HEK293 (cell line): ENCODE measurements at regions not wholly inside any gene's neighbourhood (a gene's known extent, or its start where the extent isn't known, plus 50 kb on each side); places are given as distances from the start of the nearest gene placed in this dataset.
"Not testable (repeated sequence)": the region's sequence is repeated elsewhere in the genome, so short reads cannot be mapped to it uniquely, and the experiment has no call there.

Source experiments
- CTCF ChIA-PET: fragments of 350-600 bp; formaldehyde crosslinking; extraction: SDS; loops from one replicate; lab custom pipeline; 2021; ENCODE audit warnings: antibody characterized with exemption; lab: Yijun Ruan, JAX
- POLR2A ChIA-PET: fragments of 300-600 bp; formaldehyde crosslinking; extraction: SDS; loops from one replicate; lab custom pipeline; 2020; ENCODE audit warnings: antibody characterized with exemption, inconsistent platforms; lab: Yijun Ruan, JAX
- H3K27ac ChIP-seq: fragments of 200-500 bp; sonication (Bioruptor generic); 2 replicates; pipeline ENCODE4 v1.5.1; 2014; ENCODE audit warnings: low read depth, low read length, control low read depth, inconsistent platforms; ENCODE audit errors: extremely low read depth
- H3K36me3 ChIP-seq, 2 experiments: fragments of 200-500 bp in 1 of 2; sonication (Bioruptor generic) in 1 of 2; 1 replicate in 1 of 2; 2 replicates in 1 of 2; pipeline ENCODE4 v1.5.1; 2014 to 2017; ENCODE audit warnings: inconsistent platforms in 2 of 2, low read length in 2 of 2; ENCODE audit not compliant: control insufficient read depth in 2 of 2, insufficient read depth in 1 of 2
- H3K4me1 ChIP-seq: fragments of 200-500 bp; sonication (Bioruptor generic); 2 replicates; pipeline ENCODE4 v1.5.1; 2014; ENCODE audit warnings: mild to moderate bottlenecking, low read length, inconsistent platforms; ENCODE audit not compliant: control insufficient read depth, insufficient read depth
- H3K4me3 ChIP-seq: 2 replicates; pipeline ENCODE4 v1.5.1; 2011; ENCODE audit warnings: low read depth, mild to moderate bottlenecking, control low read depth, low read length, moderate library complexity
- H3K9me3 ChIP-seq: fragments of 200-500 bp; sonication (Bioruptor generic); 2 replicates; pipeline ENCODE4 v1.5.1; 2014; ENCODE audit warnings: low read depth, low read length, inconsistent platforms; ENCODE audit not compliant: control insufficient read depth, insufficient read depth
- GLIS2 ChIP-seq: fragments of 450-650 bp; formaldehyde crosslinking; IDR thresholded peaks from 2 replicates; pipeline ENCODE4 v1.5.1; 2016; ENCODE audit warnings: missing biosample characterization, missing genetic modification characterization
- SCRT1 ChIP-seq: fragments of 450-650 bp; formaldehyde crosslinking; IDR thresholded peaks from 2 replicates; pipeline ENCODE4 v1.5.1; 2016; ENCODE audit warnings: missing biosample characterization, missing genetic modification characterization, borderline replicate concordance
- SCRT2 ChIP-seq: fragments of 450-650 bp; formaldehyde crosslinking; IDR thresholded peaks from 2 replicates; pipeline ENCODE4 v1.5.1; 2016; ENCODE audit warnings: missing biosample characterization, missing genetic modification characterization
- SP3 ChIP-seq: fragments of 450-650 bp; formaldehyde crosslinking; IDR thresholded peaks from 2 replicates; pipeline ENCODE4 v1.5.1; 2016; ENCODE audit warnings: missing biosample characterization, missing genetic modification characterization
- YY2 ChIP-seq: fragments of 450-650 bp; formaldehyde crosslinking; IDR thresholded peaks from 2 replicates; pipeline ENCODE4 v1.5.1; 2016; ENCODE audit warnings: missing biosample characterization, missing genetic modification characterization
- ZBTB1 ChIP-seq: fragments of 450-650 bp; formaldehyde crosslinking; IDR thresholded peaks from 2 replicates; pipeline ENCODE4 v1.5.1; 2016; ENCODE audit warnings: missing biosample characterization, missing genetic modification characterization
- ZNF138 ChIP-seq: fragments of 450-650 bp; formaldehyde crosslinking; IDR thresholded peaks from 2 replicates; pipeline ENCODE4 v1.5.1; 2016; ENCODE audit warnings: missing biosample characterization, missing genetic modification characterization, borderline replicate concordance
- ZNF16 ChIP-seq: fragments of 450-650 bp; formaldehyde crosslinking; IDR thresholded peaks from 2 replicates; pipeline ENCODE4 v1.5.1; 2016; ENCODE audit warnings: low read depth, missing biosample characterization, missing genetic modification characterization
- ZNF274 ChIP-seq, 2 experiments: fragments of 200-500 bp in 1 of 2; fragments of 450-650 bp in 1 of 2; sonication (Bioruptor generic) in 1 of 2; formaldehyde crosslinking in 1 of 2; IDR thresholded peaks; 2 replicates each; pipeline versions ENCODE4 v1.5.1 to v1.6.1; 2014 to 2016; ENCODE audit warnings: borderline replicate concordance in 1 of 2, inconsistent platforms in 1 of 2, low read length in 1 of 2, missing biosample characterization in 1 of 2, missing genetic modification characterization in 1 of 2
- ZNF302 ChIP-seq: fragments of 450-650 bp; formaldehyde crosslinking; IDR thresholded peaks from 2 replicates; pipeline ENCODE4 v1.5.1; 2016; ENCODE audit warnings: missing biosample characterization, missing genetic modification characterization, low read depth
- ZNF423 ChIP-seq: fragments of 450-650 bp; formaldehyde crosslinking; IDR thresholded peaks from 2 replicates; pipeline ENCODE4 v1.5.1; 2016; ENCODE audit warnings: missing biosample characterization, missing genetic modification characterization
- ZNF433 ChIP-seq: fragments of 450-650 bp; formaldehyde crosslinking; IDR thresholded peaks from 2 replicates; pipeline ENCODE4 v1.5.1; 2016; ENCODE audit warnings: missing biosample characterization, missing genetic modification characterization, low read depth
- ZNF548 ChIP-seq: fragments of 450-650 bp; formaldehyde crosslinking; IDR thresholded peaks from 2 replicates; pipeline ENCODE4 v1.5.1; 2016; ENCODE audit warnings: missing biosample characterization, missing genetic modification characterization
- ZNF560 ChIP-seq: fragments of 450-650 bp; formaldehyde crosslinking; IDR thresholded peaks from 2 replicates; pipeline ENCODE4 v1.5.1; 2017; ENCODE audit warnings: missing biosample characterization, missing genetic modification characterization, borderline replicate concordance
- ZNF596 ChIP-seq: fragments of 450-650 bp; IDR thresholded peaks from 2 replicates; pipeline ENCODE4 v1.5.0; 2018; ENCODE audit warnings: missing biosample characterization, mild to moderate bottlenecking, missing genetic modification characterization, moderate library complexity
- ZNF623 ChIP-seq: fragments of 450-650 bp; formaldehyde crosslinking; IDR thresholded peaks from 2 replicates; pipeline ENCODE4 v1.5.1; 2016; ENCODE audit warnings: missing biosample characterization, missing genetic modification characterization
- ZNF626 ChIP-seq: fragments of 450-650 bp; sonication (Bioruptor Pico); formaldehyde crosslinking; IDR thresholded peaks from 2 replicates; pipeline ENCODE4 v1.5.1; 2018; ENCODE audit warnings: missing biosample characterization, missing genetic modification characterization, inconsistent platforms
- ZNF639 ChIP-seq: fragments of 450-650 bp; formaldehyde crosslinking; IDR thresholded peaks from 2 replicates; pipeline ENCODE4 v1.5.1; 2016; ENCODE audit warnings: missing biosample characterization, missing genetic modification characterization
- ZSCAN23 ChIP-seq: fragments of 450-650 bp; formaldehyde crosslinking; IDR thresholded peaks from 2 replicates; pipeline ENCODE4 v1.5.1; 2016; ENCODE audit warnings: missing biosample characterization, missing genetic modification characterization
- TF ChIP-seq, protein P1 (sequence below): fragments of 450-650 bp; formaldehyde crosslinking; IDR thresholded peaks from 2 replicates; pipeline ENCODE4 v1.5.1; 2016; ENCODE audit warnings: missing biosample characterization, missing genetic modification characterization, borderline replicate concordance

- Histone ChIP-seq H3K4me1 (no peaks in the 10 kb centered on the region; the same call in 1 of the 2 replicates), H3K27ac (no peak overlapping the region), H3K4me3 (no peak overlapping the region), H3K36me3 (no peaks in the 10 kb centered on the region), H3K9me3 (no peaks in the 10 kb centered on the region)
- ChIA-PET CTCF (no interaction called here), POLR2A (no interaction called here)
- TF ChIP-seq ZNF626: no peak
- TF ChIP-seq ZNF433 (tag by site-specific recombination): no peak
- TF ChIP-seq ZNF302: no peak
- TF ChIP-seq ZNF423 (tag by site-specific recombination): no peak
- TF ChIP-seq GLIS2 (tag by site-specific recombination): no peak
- TF ChIP-seq ZNF138 (tag by site-specific recombination): no peak
- no peak for TF ChIP-seq ZNF274 (IDR thresholded peaks at IDR 0.05; ENCODE audit: low read length)
- no peak for TF ChIP-seq ZNF274 (tag by site-specific recombination; IDR thresholded peaks at IDR 0.05; ENCODE audit: borderline replicate concordance)
- no peak for TF ChIP-seq SP3 (tag by site-specific recombination)
- TF ChIP-seq ZNF639 (tag by site-specific recombination): no peak
- TF ChIP-seq ZSCAN23 (tag by site-specific recombination): no peak
- no peak for TF ChIP-seq ZNF548 (tag by site-specific recombination)
- TF ChIP-seq ZNF623 (tag by site-specific recombination): no peak
- TF ChIP-seq ZNF16: no peak
Observed at GRCh38 chr3:103873897-103874545, 1439.2 kb downstream of the ZPLD1 start.

DNA sequence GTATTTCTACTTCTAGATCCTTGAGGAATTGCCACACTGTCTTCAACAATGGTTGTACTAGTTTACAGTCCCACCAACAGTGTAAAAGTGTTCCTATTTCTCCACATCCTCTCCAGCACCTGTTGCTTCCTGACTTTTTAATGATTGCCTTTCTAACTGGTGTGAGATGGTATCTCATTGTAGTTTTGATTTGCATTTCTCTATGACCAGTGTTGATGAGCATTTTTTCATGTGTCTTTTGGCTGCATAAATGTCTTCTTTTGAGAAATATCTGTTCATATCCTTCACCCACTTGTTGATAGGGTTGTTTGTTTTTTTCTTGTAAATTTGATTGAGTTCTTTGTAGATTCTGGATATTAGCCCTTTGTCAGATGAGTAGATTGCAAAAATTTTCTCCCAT, 1447.0 kb downstream of the ZPLD1 start:
- H3K4me1 ChIP-seq, H3K27ac ChIP-seq, POLR2A ChIA-PET, CTCF ChIA-PET: not testable (repeated sequence)
- TF ChIP-seq SCRT2 (peak; percentile 91), SCRT1 (tag by site-specific recombination) (peak; percentile 88)
- TF ChIP-seq, all 188 proteins: peak for 2; not testable (repeated sequence) for 186
- H3K36me3 ChIP-seq, H3K4me3 ChIP-seq, H3K9me3 ChIP-seq: not testable (repeated sequence)

- POLR2A ChIA-PET: no interaction called here
- CTCF ChIA-PET: no interaction called here
Observed at GRCh38 chr3:103889675-103890074, 1454.9 kb downstream of the ZPLD1 start.

More at GRCh38 chr3:103889675-103890074, 1454.9 kb downstream of the ZPLD1 start:
- Histone ChIP-seq H3K9me3 (no peaks in the 10 kb centered on the region), H3K27ac (no peak overlapping the region), H3K36me3 (no peaks in the 10 kb centered on the region), H3K4me3 (no peak overlapping the region), H3K4me1 (no peaks in the 10 kb centered on the region)
- no peak for TF ChIP-seq ZNF560
- TF ChIP-seq ZNF626: no peak
- no peak for TF ChIP-seq YY2 (tag by site-specific recombination)
- no peak for TF ChIP-seq ZNF596
- TF ChIP-seq, protein P1, sequence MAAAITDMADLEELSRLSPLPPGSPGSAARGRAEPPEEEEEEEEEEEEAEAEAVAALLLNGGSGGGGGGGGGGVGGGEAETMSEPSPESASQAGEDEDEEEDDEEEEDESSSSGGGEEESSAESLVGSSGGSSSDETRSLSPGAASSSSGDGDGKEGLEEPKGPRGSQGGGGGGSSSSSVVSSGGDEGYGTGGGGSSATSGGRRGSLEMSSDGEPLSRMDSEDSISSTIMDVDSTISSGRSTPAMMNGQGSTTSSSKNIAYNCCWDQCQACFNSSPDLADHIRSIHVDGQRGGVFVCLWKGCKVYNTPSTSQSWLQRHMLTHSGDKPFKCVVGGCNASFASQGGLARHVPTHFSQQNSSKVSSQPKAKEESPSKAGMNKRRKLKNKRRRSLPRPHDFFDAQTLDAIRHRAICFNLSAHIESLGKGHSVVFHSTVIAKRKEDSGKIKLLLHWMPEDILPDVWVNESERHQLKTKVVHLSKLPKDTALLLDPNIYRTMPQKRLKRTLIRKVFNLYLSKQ: no peak
- TF ChIP-seq ZBTB1 (tag by site-specific recombination): no peak
